ENCODE measurements at regions not wholly inside any gene's neighbourhood (a gene's known extent, or its start where the extent isn't known, plus 50 kb on each side); places are given as distances from the start of the nearest gene placed in this dataset.

GRCh38 chr10:3895045-3895631 lies 110.1 kb upstream of the KLF6 start:
- peak; percentile 71 for TF ChIP-seq GATA2 (IDR thresholded peaks at IDR 0.05; ENCODE audit: insufficient read depth, insufficient read length, low read depth, low read length)
- no peak for TF ChIP-seq CTCF (IDR thresholded peaks at IDR 0.05; ENCODE audit: extremely low read depth in 1 of 2, insufficient read depth in 1 of 2, low read depth in 1 of 2, low read length in 2 of 2)
- no peak for TF ChIP-seq POLR2A (IDR thresholded peaks at IDR 0.05; ENCODE audit: low read depth, low read length)
- TF ChIP-seq MAX (IDR thresholded peaks at IDR 0.05; ENCODE audit: insufficient read depth, insufficient read length), result no peak
- no peak for TF ChIP-seq EZH2 (IDR thresholded peaks at IDR 0.05; ENCODE audit: borderline replicate concordance, low read depth, low read length, severe bottlenecking)
- TF ChIP-seq MYC (IDR thresholded peaks at IDR 0.05; ENCODE audit: low read depth, low read length), result no peak
